Limb (tissue), 2 donors: ENCODE measurements at regions not wholly inside any gene's neighbourhood (a gene's known extent, or its start where the extent isn't known, plus 50 kb on each side); places are given as distances from the start of the nearest gene placed in this dataset.
A peak's percentile ranks its signal among the peaks of the same experiment; 100 is the strongest.
"Not testable (repeated sequence)": the region's sequence is repeated elsewhere in the genome, so short reads cannot be mapped to it uniquely, and the experiment has no call there.

Experiments used
- DNase-seq, 2 donors: peaks; one replicate each; pipeline ENCODE4 v3.0.0-alpha.2; 2016; ENCODE audit errors: extremely low spot score in 2 of 2

DNA sequence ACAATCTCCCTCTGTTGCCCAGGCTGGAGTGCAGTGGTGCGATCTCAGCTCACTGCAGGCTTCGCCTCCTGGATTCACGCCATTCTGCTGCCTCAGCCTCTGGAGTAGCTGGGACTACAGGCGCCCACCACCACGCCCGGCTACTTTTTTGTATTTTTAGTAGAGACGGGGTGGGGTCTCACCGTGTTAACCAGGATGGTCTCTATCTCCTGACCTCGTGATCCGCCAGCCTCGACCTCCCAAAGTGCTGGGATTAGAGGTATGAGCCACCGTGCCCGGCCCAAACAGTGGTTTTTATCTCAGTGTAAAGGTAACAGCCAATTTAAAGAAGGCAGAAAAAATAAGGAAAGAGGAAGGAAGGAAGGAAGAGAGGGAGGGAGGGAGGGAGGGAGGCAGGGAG, 288.5 kb upstream of the CDH19 start:
- not testable (repeated sequence) for DNase-seq

DNA sequence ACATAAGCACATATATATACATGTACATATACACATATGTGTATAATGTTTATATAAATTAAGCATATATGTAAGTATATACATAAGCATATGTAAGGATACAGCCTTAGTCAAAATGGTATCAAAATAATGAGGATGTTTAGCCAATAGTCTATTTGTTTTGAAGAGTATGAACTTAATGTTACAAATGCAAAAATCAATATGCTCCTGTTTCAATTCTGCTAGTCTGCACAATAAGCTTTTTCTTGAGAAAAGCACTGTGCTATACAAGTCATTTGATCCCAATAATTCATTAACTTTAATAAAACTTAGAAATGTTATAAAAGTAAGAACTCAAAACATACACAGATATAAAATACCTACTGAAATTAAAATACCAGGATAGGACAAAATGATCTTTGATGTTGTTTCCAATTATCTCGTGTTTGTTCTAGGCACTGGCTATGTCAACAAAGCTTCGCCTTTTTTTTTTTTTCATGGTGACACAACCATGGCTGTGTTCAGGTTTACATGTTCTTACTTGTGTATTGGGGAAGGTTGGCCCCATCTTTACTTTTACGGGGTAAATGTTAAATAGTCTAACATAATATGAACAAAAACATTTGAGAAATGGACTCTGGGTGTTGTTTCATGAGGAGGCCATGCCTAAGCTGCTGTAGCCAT, 271.1 kb upstream of the CDH19 start:
- DNase-seq = no peak

- DNase-seq = no peak
These were observed 270.5 kb upstream of the CDH19 start for GRCh38 chr18:66874375-66874774.

DNA sequence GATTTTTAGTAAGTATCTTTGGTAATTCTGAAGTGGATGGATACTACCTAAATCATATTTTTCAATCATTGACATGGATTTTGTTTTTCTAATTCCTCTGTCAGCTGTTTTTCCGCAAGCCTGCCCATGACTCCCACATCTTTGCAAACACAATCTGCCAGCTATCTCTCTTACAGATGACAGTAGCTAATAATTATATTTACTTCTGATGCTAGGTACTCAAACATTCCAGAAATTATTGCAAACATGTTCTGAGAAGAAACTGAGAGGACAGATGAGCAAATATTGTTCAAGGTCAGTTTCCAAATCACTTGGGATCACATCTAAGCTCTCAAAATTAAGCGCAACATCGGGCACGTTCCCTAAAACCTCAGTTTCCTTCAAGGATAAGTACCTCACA, 270.0 kb upstream of the CDH19 start:
- DNase-seq = no peak

DNA sequence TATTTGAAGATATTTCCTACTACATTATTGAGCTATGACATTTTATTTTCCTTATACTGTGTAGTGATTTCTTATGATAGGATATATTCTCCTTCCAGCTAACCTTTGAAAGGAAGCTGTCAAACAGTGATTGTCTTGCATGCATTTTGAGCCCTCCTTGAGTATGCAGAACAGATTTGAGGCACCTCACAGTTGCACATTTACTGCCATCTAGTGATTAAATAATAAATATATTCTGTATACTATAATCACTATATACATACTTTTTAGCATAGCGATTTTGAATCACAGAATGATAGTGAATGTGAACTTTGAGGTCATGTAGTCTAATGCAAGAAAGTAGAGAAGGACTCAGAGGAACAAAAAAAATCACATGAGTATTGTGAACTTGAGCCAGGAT, 268.4 kb upstream of the CDH19 start:
- DNase-seq = peak in 1 of 2 donors; percentile 53

GRCh38 chr18:66867653-66868052, 263.8 kb upstream of the CDH19 start:
- DNase-seq = no peak

DNA sequence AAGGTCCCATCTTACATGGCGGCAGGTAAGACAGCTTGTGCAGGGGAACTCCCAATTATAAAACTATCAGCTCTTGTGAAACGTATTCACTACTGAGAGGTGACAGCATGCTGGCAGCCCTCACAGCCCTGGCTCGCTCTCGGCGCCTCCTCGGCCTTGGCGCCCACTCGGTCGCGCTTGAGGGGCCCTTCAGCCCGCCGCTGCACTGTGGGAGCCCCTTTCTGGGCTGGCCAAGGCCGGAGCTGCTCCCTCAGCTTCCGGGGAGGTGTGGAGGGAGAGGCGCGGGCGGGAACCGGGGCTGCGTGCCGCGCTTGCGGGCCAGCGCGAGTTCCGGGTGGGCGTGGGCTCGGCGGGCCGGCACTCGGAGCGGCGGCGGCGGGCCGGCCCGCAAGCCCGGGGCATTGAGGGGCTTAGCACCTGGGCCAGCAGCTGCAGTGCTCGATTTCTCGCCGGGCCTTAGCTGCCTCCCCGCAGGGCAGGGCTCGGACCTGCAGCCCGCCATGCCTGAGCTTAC, 262.6 kb upstream of the CDH19 start:
- DNase-seq = not testable (repeated sequence)

DNA sequence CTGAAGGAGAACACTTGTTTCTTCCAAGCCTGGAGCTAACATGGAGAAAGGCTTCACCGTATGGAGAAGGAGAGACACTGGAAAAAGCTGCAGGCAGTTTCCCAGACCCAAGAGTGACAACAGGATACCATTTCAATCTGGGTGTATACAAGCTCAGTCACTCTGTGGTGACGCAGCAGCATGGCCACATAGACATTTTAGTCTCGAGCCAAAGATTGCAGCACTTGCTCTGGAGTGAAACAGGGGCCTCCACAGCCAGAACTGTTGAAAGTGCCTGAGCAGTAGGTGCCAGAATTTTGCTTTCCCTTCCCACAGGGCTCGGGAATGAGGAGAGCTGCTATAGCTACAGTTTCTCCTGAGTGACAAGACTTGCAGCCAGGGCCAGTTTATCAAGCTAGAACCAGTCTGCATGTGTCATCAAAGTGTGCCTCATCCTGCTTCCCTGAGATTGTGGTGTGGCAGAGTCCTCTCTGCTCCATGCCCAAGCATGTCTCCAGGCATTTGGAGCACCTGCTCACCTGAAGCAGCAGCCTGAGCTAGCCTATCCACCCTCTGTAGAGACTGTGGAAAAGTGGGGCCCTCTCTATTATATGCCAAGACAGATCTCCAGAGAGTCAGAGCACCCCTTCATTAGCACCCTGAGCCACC, 234.6 kb upstream of the CDH19 start:
- no peak for DNase-seq

GRCh38 chr18:66833646-66834045, 229.8 kb upstream of the CDH19 start:
- no peak for DNase-seq

GRCh38 chr18:66826211-66826610, 222.3 kb upstream of the CDH19 start:
- DNase-seq = no peak

- DNase-seq = no peak
These were observed 221.5 kb upstream of the CDH19 start for GRCh38 chr18:66825347-66825746.

GRCh38 chr18:66819235-66819634, 215.3 kb upstream of the CDH19 start:
- no peak for DNase-seq

DNA sequence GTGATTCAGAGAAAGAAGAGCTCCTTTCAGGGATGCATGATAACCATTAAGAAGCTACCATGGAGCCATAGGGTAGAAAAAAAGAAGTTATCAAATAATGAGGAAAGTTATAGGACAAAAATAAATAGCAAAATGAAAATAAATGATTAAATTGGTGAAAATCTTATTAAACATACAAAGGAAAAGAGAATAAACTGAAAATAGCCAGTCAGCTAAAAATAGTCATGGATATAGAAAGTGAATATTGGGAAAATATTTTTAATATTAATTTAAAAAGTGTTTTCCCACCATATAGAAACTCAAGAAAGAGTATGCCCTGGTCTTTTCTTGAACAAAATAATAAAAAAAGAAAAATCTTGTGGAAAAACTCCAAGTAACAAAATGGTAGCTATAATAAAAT, 209.2 kb upstream of the CDH19 start:
- DNase-seq = no peak

- no peak for DNase-seq
These were observed 191.2 kb upstream of the CDH19 start for GRCh38 chr18:66795051-66795450.

- DNase-seq = no peak
These were observed 188.6 kb upstream of the CDH19 start for GRCh38 chr18:66792466-66792865.

- no peak for DNase-seq
These were observed 176.7 kb upstream of the CDH19 start for GRCh38 chr18:66780609-66781008.

- DNase-seq = no peak
These were observed 174.2 kb upstream of the CDH19 start for GRCh38 chr18:66778048-66778447.

GRCh38 chr18:66769375-66769774, 165.5 kb upstream of the CDH19 start:
- DNase-seq = no peak

GRCh38 chr18:66764230-66764629, 160.3 kb upstream of the CDH19 start:
- DNase-seq = no peak

GRCh38 chr18:66761166-66761565, 157.3 kb upstream of the CDH19 start:
- no peak for DNase-seq

DNA sequence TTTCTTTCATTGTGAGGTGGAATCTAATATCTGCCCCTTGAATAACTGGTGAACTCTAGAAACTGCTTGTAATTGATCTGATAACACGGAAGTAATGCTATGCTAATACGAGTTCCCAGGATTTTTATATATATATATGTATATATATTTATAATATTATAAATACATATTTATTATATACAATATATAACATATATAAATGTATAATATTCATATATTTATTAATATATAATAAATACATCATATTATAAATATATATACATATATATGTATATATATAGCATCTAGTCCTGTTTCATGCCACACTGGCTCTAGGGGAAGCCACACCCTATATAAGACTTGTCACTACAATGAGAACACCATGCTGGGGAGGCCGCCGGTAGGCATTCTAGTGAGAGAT, 156.7 kb upstream of the CDH19 start:
- no peak for DNase-seq

DNA sequence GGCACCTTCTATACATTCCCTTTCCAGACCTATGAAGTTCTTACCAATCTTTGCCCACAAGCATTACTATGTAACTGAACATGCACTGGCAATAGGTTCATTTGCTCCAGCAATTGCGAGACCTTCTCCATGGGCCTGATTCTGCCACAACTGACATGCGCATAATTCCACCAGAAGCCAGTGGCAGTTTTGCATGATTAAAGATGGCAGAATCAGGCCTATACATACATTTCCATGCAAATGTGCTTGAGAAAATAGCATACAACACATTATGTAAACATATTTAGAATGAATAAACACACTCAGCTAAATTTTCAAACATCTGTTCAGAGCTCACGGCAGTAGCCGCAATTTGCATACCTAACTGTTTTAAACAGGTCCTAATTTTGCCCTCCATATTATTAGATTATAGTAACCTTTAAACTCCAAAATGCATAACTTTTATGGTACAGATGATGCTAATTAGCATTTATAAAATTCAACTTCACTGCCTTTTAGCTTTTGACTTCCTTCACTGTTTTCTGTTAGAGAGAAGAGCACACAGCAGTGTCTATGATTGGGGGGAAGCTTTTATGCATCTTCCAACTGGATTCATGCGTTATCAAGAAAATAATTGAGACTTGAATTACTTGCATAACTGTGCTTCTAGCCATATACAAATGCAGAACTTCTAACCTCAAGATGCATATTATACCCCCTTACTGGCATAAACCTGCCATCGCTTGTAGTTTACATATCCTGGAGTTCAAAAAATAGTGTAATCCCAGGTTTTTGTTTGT, 155.3 kb upstream of the CDH19 start:
- DNase-seq = no peak
